Vagina (tissue), 2 donors: ENCODE measurements at regions not wholly inside any gene's neighbourhood (a gene's known extent, or its start where the extent isn't known, plus 50 kb on each side); places are given as distances from the start of the nearest gene placed in this dataset.
"Not testable (repeated sequence)": the region's sequence is repeated elsewhere in the genome, so short reads cannot be mapped to it uniquely, and the experiment has no call there.

Experiments used
- DNase-seq, 2 donors: peaks; one replicate each; pipeline ENCODE4 v3.0.0-alpha.2; 2017; ENCODE audit errors: extremely low spot score in 2 of 2
- H3K27ac ChIP-seq: fragments of 200-600 bp; sonication (generic); one replicate; pipeline ENCODE4 v1.5.1; 2019
- H3K27me3 ChIP-seq: fragments of 200-600 bp; sonication (generic); one replicate; pipeline ENCODE4 v1.5.1; 2019
- H3K36me3 ChIP-seq, 2 donors: fragments of 200-600 bp; sonication (generic); one replicate each; pipeline ENCODE4 v1.5.1; 2017 to 2019
- H3K4me1 ChIP-seq: fragments of 200-600 bp; sonication (generic); one replicate; pipeline ENCODE4 v1.5.1; 2019
- H3K4me3 ChIP-seq, 2 donors: fragments of 200-600 bp; sonication (generic); 1 replicate in 1 of 2; 2 replicates in 1 of 2; pipeline ENCODE4 v1.5.1; 2016 to 2019
- H3K9me3 ChIP-seq: fragments of 200-600 bp; sonication (generic); one replicate; pipeline ENCODE4 v1.5.1; 2019
- CTCF ChIP-seq, 3 experiments: fragments of 450-650 bp in 2 of 3; fragments of 200-600 bp in 1 of 3; sonication (generic) in 1 of 3; IDR thresholded peaks; one replicate each; pipeline ENCODE4 v1.5.1; 2017 to 2019; ENCODE audit warnings: antibody characterized with exemption in 3 of 3, mild to moderate bottlenecking in 2 of 3, moderate library complexity in 2 of 3
- POLR2A ChIP-seq, 2 donors: fragments of 450-650 bp; IDR thresholded peaks; one replicate each; pipeline ENCODE4 v1.6.1; 2017; ENCODE audit warnings: antibody characterized with exemption in 2 of 2, mild to moderate bottlenecking in 2 of 2, moderate library complexity in 2 of 2
- POLR2AphosphoS5 ChIP-seq, 2 donors: sonication (generic); formaldehyde crosslinking; IDR thresholded peaks; one replicate each; pipeline ENCODE4 v1.9.0; 2017; ENCODE audit warnings: antibody characterized with exemption in 2 of 2, mild to moderate bottlenecking in 2 of 2, low read depth in 1 of 2; ENCODE audit not compliant: insufficient read depth in 1 of 2
- intact Hi-C: fragments of 100-400 bp; cut with DNase I; formaldehyde crosslinking; loops from one replicate; pipeline ENCODE4 v1.15.1; 2023

- no peaks in the 10 kb centered on the region for H3K27me3 ChIP-seq
- H3K4me3 ChIP-seq = no peak overlapping the region
- no peak for DNase-seq
- H3K36me3 ChIP-seq = no peaks in the 10 kb centered on the region
- no peaks in the 10 kb centered on the region for H3K9me3 ChIP-seq
- no peak overlapping the region for H3K27ac ChIP-seq
- H3K4me1 ChIP-seq = no peaks in the 10 kb centered on the region
- intact Hi-C loops = no loop called here
- TF ChIP-seq POLR2A (IDR thresholded peaks at IDR 0.05) = no peak
- no peak for TF ChIP-seq CTCF (IDR thresholded peaks at IDR 0.05)
- TF ChIP-seq POLR2AphosphoS5 (IDR thresholded peaks at IDR 0.05; ENCODE audit: insufficient read depth in 1 of 2, low read depth in 1 of 2) = no peak
Measured at GRCh38 chr4:158346576-158346975, 136.3 kb downstream of the TMEM144 start.

GRCh38 chr4:158347556-158347955 is 137.3 kb downstream of the TMEM144 start:
- intact Hi-C loops = no loop called here
- H3K4me3 ChIP-seq = no peak overlapping the region

DNA sequence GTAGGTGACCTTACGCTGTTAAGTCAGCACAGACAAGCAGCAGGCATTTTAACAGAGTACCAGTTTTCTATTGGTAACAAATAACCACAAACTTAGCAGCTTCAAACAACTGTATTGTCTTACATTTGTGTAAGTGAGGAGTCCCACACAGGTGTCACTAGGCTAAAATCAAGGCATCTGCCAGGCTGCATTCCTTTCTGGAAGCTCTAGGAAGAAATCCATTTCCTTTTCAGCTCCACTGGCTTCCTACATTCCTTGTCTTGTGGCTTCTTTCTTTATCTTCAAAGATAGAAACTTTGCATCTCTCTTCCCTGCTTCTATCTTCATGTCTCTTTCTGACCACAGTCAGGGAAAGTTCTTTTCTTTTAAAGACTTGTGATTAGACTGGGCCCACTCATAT is 139.9 kb downstream of the TMEM144 start:
- DNase-seq = no peak
- no peaks in the 10 kb centered on the region for H3K9me3 ChIP-seq
- no peaks in the 10 kb centered on the region for H3K27me3 ChIP-seq
- H3K27ac ChIP-seq = no peak overlapping the region
- H3K4me1 ChIP-seq = no peaks in the 10 kb centered on the region
- intact Hi-C loops = no loop called here
- no peak for TF ChIP-seq POLR2AphosphoS5 (IDR thresholded peaks at IDR 0.05; ENCODE audit: insufficient read depth in 1 of 2, low read depth in 1 of 2)
- no peak for TF ChIP-seq CTCF (IDR thresholded peaks at IDR 0.05)
- TF ChIP-seq POLR2A (IDR thresholded peaks at IDR 0.05) = no peak
- H3K36me3 ChIP-seq = no peaks in the 10 kb centered on the region
- H3K4me3 ChIP-seq = no peak overlapping the region

More at GRCh38 chr4:158347556-158347955, 137.3 kb downstream of the TMEM144 start:
- TF ChIP-seq CTCF (IDR thresholded peaks at IDR 0.05) = no peak
- TF ChIP-seq POLR2AphosphoS5 (IDR thresholded peaks at IDR 0.05; ENCODE audit: insufficient read depth in 1 of 2, low read depth in 1 of 2) = no peak
- no peak for TF ChIP-seq POLR2A (IDR thresholded peaks at IDR 0.05)
- Histone ChIP-seq H3K4me1 (no peaks in the 10 kb centered on the region), H3K36me3 (no peaks in the 10 kb centered on the region), H3K9me3 (no peaks in the 10 kb centered on the region), H3K27me3 (no peaks in the 10 kb centered on the region), H3K27ac (no peak overlapping the region)
- no peak for DNase-seq

DNA sequence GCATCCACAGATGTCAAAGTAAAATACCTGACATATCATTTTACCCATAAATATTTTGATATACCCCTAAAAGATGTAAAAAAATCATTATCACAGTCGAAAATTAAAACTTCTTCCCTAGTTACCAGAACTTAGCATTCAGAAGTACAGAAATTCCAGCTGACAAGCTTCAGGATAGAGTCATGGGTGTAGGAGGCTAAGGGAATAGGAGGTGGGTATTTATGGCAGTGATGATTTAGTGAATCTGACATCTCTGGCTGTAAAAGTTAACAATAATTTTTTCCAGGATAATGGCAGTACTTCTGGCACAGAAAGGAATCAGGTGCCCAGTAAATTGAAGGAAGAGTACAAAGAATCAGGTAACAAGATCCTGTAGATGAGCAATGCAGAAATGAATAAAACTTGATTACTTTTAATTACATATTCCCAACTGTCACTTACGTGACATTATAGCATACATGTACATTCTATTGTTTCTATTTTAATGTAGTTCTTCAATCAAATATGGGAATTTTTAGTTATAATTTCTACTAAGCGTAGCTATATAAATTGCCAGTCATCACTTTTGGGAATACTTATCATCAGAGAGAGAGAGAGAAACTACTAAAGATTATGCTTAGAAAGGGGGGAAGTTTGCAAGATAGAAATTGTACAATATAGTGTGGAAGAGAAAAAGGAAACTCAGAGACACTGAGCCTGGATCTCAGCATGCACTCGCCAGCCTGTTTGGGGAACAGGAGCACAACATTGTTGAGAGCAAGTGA is 143.4 kb downstream of the TMEM144 start:
- TF ChIP-seq POLR2AphosphoS5 (IDR thresholded peaks at IDR 0.05; ENCODE audit: insufficient read depth in 1 of 2, low read depth in 1 of 2) (no peak), CTCF (IDR thresholded peaks at IDR 0.05) (no peak), POLR2A (IDR thresholded peaks at IDR 0.05) (no peak)
- Histone ChIP-seq H3K4me1 (no peaks in the 10 kb centered on the region), H3K27me3 (no peaks in the 10 kb centered on the region), H3K27ac (no peak overlapping the region), H3K4me3 (no peak overlapping the region), H3K36me3 (no peaks in the 10 kb centered on the region), H3K9me3 (no peaks in the 10 kb centered on the region)
- intact Hi-C loops = no loop called here
- no peak for DNase-seq

GRCh38 chr4:158356301-158356700 is 146.0 kb downstream of the TMEM144 start:
- no peaks in the 10 kb centered on the region for H3K27me3 ChIP-seq
- intact Hi-C loops = no loop called here
- TF ChIP-seq POLR2AphosphoS5 (IDR thresholded peaks at IDR 0.05; ENCODE audit: insufficient read depth in 1 of 2, low read depth in 1 of 2) (no peak), POLR2A (IDR thresholded peaks at IDR 0.05) (no peak), CTCF (IDR thresholded peaks at IDR 0.05) (no peak)
- no peak overlapping the region for H3K4me3 ChIP-seq
- no peaks in the 10 kb centered on the region for H3K9me3 ChIP-seq
- H3K27ac ChIP-seq = no peak overlapping the region
- no peaks in the 10 kb centered on the region for H3K4me1 ChIP-seq
- no peak for DNase-seq
- H3K36me3 ChIP-seq = no peaks in the 10 kb centered on the region

- H3K4me3 ChIP-seq, H3K9me3 ChIP-seq, H3K36me3 ChIP-seq, H3K4me1 ChIP-seq, intact Hi-C loops, H3K27me3 ChIP-seq, DNase-seq, H3K27ac ChIP-seq: not testable (repeated sequence)
Measured at GRCh38 chr4:158367932-158368441, 153.7 kb upstream of the RXFP1 start.
